ENCODE measurements at regions not wholly inside any gene's neighbourhood (a gene's known extent, or its start where the extent isn't known, plus 50 kb on each side); places are given as distances from the start of the nearest gene placed in this dataset.
"Not testable (repeated sequence)": the region's sequence is repeated elsewhere in the genome, so short reads cannot be mapped to it uniquely, and the experiment has no call there.

- not testable (repeated sequence) for H3K4me3 ChIP-seq (ENCODE audit: low read length); H3K27me3 ChIP-seq (ENCODE audit: control insufficient read depth, insufficient read depth, low read length); H3K4me1 ChIP-seq (ENCODE audit: control insufficient read depth, insufficient read depth, low read length); H3K9me3 ChIP-seq (replicated peaks; ENCODE audit: low read length); H3K9ac ChIP-seq (ENCODE audit: low read depth, low read length); H3K4me2 ChIP-seq (ENCODE audit: low read length); H3K36me3 ChIP-seq (ENCODE audit: insufficient read depth, low read length)
Measured at GRCh38 chr11:98763446-98763845, 257.3 kb upstream of the CNTN5 start.

- Histone ChIP-seq H3K4me2 (ENCODE audit: low read length) (no peak overlapping the region), H3K4me1 (ENCODE audit: control insufficient read depth, insufficient read depth, low read length) (no peaks in the 10 kb centered on the region), H3K4me3 (ENCODE audit: low read length) (no peak overlapping the region), H3K9me3 (replicated peaks; ENCODE audit: low read length) (no peaks in the 10 kb centered on the region), H3K9ac (ENCODE audit: low read depth, low read length) (no peak overlapping the region), H3K27me3 (ENCODE audit: control insufficient read depth, insufficient read depth, low read length) (no peaks in the 10 kb centered on the region), H3K36me3 (ENCODE audit: insufficient read depth, low read length) (no peaks in the 10 kb centered on the region)
Measured at GRCh38 chr11:98766903-98767302, 253.8 kb upstream of the CNTN5 start.

- H3K4me3 ChIP-seq (ENCODE audit: low read length); H3K4me2 ChIP-seq (ENCODE audit: low read length); H3K9ac ChIP-seq (ENCODE audit: low read depth, low read length); H3K4me1 ChIP-seq (ENCODE audit: control insufficient read depth, insufficient read depth, low read length); H3K9me3 ChIP-seq (replicated peaks; ENCODE audit: low read length); H3K27me3 ChIP-seq (ENCODE audit: control insufficient read depth, insufficient read depth, low read length); H3K36me3 ChIP-seq (ENCODE audit: insufficient read depth, low read length): not testable (repeated sequence)
Measured at GRCh38 chr11:98770046-98770445, 250.7 kb upstream of the CNTN5 start.

DNA sequence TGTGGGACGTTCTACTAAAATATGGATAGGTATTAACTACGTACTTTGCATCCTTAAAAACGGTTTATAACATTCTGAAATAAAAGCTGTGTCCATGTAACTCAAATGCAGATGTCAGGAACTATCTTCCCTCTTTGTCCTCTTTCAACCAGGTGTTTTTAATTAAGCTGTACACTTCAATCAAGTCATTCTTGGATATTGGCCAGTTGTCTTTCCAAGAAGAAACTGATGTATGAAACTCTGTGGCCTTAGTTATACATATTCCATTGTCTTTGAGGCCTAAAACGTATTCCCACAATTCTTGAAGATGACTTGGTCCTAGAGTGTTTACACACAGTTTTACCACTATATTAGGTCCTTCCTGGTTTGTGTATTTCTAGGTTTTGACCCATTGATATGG is 249.0 kb upstream of the CNTN5 start:
- Histone ChIP-seq H3K27me3 (ENCODE audit: control insufficient read depth, insufficient read depth, low read length) (no peaks in the 10 kb centered on the region), H3K36me3 (ENCODE audit: insufficient read depth, low read length) (no peaks in the 10 kb centered on the region), H3K4me3 (ENCODE audit: low read length) (no peak overlapping the region), H3K4me2 (ENCODE audit: low read length) (no peak overlapping the region), H3K4me1 (ENCODE audit: control insufficient read depth, insufficient read depth, low read length) (no peaks in the 10 kb centered on the region), H3K9me3 (replicated peaks; ENCODE audit: low read length) (no peaks in the 10 kb centered on the region), H3K9ac (ENCODE audit: low read depth, low read length) (no peak overlapping the region)

DNA sequence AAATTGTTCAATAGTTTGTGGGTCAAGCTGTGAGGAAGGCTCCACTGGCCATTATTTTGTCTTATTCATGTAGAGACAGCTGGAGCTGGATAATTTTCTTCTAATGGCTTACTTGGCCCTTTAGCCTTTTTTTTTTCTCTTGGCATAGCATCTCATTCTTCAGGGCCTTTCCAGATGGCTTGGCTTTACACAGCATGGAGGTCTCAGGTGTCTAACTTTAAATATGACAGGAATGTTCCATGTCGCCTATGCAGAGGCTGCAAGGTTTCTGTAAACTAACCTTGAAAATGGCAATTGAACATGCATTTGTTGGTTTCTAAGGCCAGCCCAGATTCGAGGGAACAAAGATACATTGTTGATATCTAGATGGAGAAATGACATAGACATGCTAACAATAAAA is 247.9 kb upstream of the CNTN5 start:
- Histone ChIP-seq H3K9me3 (replicated peaks; ENCODE audit: low read length) (no peaks in the 10 kb centered on the region), H3K27me3 (ENCODE audit: control insufficient read depth, insufficient read depth, low read length) (no peaks in the 10 kb centered on the region), H3K36me3 (ENCODE audit: insufficient read depth, low read length) (no peaks in the 10 kb centered on the region), H3K4me3 (ENCODE audit: low read length) (no peak overlapping the region), H3K9ac (ENCODE audit: low read depth, low read length) (no peak overlapping the region), H3K4me1 (ENCODE audit: control insufficient read depth, insufficient read depth, low read length) (no peaks in the 10 kb centered on the region), H3K4me2 (ENCODE audit: low read length) (no peak overlapping the region)

DNA sequence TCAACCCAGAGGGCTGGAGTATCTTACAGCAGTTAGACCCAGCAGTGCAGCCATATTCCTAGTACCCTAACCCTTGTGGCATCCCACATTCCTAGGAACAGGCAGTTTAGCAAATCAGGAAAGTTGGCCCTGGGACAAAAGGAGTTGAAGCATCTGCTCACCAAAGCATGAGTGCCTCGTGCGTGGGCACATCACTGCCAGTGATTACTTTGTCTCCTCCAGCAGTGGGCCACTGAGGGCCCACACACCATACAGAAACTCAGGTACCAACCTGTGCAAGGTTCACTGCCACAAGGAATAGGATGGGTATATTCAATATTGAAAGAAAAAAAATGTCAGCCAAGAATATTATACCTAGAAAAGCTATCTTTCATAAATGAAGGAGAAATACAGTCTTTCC is 227.5 kb upstream of the CNTN5 start:
- Histone ChIP-seq H3K9ac (ENCODE audit: low read depth, low read length) (no peak overlapping the region), H3K4me2 (ENCODE audit: low read length) (no peak overlapping the region), H3K27me3 (ENCODE audit: control insufficient read depth, insufficient read depth, low read length) (no peaks in the 10 kb centered on the region), H3K4me1 (ENCODE audit: control insufficient read depth, insufficient read depth, low read length) (no peaks in the 10 kb centered on the region), H3K4me3 (ENCODE audit: low read length) (no peak overlapping the region), H3K36me3 (ENCODE audit: insufficient read depth, low read length) (no peaks in the 10 kb centered on the region), H3K9me3 (replicated peaks; ENCODE audit: low read length) (peaks cover 3% of the 10 kb centered on the region)

GRCh38 chr11:98798333-98798732 is 222.4 kb upstream of the CNTN5 start:
- Histone ChIP-seq H3K4me3 (ENCODE audit: low read length) (no peak overlapping the region), H3K36me3 (ENCODE audit: insufficient read depth, low read length) (no peaks in the 10 kb centered on the region), H3K4me1 (ENCODE audit: control insufficient read depth, insufficient read depth, low read length) (no peaks in the 10 kb centered on the region), H3K4me2 (ENCODE audit: low read length) (no peak overlapping the region), H3K9me3 (replicated peaks; ENCODE audit: low read length) (no peaks in the 10 kb centered on the region), H3K27me3 (ENCODE audit: control insufficient read depth, insufficient read depth, low read length) (no peaks in the 10 kb centered on the region), H3K9ac (ENCODE audit: low read depth, low read length) (no peak overlapping the region)

GRCh38 chr11:98800696-98801095 is 220.1 kb upstream of the CNTN5 start:
- Histone ChIP-seq H3K9me3 (replicated peaks; ENCODE audit: low read length) (no peaks in the 10 kb centered on the region), H3K27me3 (ENCODE audit: control insufficient read depth, insufficient read depth, low read length) (no peaks in the 10 kb centered on the region)

DNA sequence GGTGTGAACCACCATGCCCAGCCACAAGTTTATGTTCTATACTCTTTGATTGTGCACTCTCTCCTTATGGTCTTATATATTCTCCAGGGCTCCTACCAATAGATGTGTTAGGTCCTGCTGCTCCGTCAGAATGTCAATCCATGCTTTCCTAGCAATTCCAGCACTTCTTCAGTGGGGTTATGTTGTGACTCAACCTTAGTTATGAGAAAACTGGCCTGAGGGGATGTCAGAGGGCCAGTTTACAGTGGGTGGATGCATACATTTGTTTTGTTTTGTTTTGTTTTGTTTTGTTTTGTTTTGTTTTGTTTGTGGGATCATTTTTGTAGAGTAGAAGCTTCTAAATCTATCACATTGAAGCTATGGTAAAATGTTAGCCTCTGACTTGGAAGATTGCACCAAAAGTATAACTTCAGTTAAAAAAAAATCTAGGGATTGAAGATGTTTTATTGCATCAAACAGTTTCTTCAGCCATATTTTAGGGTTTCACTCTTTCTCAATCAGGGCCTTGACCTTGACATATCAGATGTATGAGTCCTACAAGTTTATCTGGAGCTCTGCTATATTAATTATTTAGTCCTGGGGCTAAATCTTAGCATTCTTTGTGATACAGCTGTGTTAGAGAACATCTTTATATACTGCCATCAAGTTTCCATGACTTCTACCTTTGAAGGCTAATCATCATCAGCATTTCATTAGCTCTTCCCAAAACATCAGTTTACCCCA is 191.6 kb upstream of the CNTN5 start:
- Histone ChIP-seq H3K9ac (ENCODE audit: low read depth, low read length) (no peak overlapping the region), H3K4me2 (ENCODE audit: low read length) (no peak overlapping the region), H3K4me1 (ENCODE audit: control insufficient read depth, insufficient read depth, low read length) (no peaks in the 10 kb centered on the region), H3K36me3 (ENCODE audit: insufficient read depth, low read length) (no peaks in the 10 kb centered on the region), H3K9me3 (replicated peaks; ENCODE audit: low read length) (no peaks in the 10 kb centered on the region), H3K27me3 (ENCODE audit: control insufficient read depth, insufficient read depth, low read length) (no peaks in the 10 kb centered on the region), H3K4me3 (ENCODE audit: low read length) (no peak overlapping the region)

More at GRCh38 chr11:98800696-98801095, 220.1 kb upstream of the CNTN5 start:
- H3K36me3 ChIP-seq (ENCODE audit: insufficient read depth, low read length): no peaks in the 10 kb centered on the region
- H3K4me2 ChIP-seq (ENCODE audit: low read length): no peak overlapping the region
- no peak overlapping the region for H3K4me3 ChIP-seq (ENCODE audit: low read length)
- H3K4me1 ChIP-seq (ENCODE audit: control insufficient read depth, insufficient read depth, low read length): no peaks in the 10 kb centered on the region
- no peak overlapping the region for H3K9ac ChIP-seq (ENCODE audit: low read depth, low read length)

DNA sequence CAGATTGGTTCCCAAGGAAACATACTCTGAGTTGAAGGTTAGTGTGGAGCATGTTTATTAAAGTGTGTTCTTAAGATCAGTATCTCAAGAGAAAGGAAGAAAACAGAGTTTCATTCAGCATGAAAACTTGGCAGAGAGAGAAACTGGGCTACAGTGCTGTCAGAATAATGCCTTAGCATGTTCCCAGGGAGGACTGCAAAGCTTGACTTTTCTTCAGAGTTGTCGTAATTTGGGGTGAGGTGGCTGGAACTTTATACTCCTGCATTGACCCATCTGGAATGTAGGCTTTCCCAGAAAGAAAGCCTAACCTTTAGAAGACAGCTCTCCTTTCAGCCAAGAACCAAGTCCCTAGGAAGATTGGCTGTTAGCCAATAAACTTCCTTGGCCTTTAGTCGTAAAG is 190.8 kb upstream of the CNTN5 start:
- no peak overlapping the region for H3K4me2 ChIP-seq (ENCODE audit: low read length)
- H3K36me3 ChIP-seq (ENCODE audit: insufficient read depth, low read length): no peaks in the 10 kb centered on the region
- H3K27me3 ChIP-seq (ENCODE audit: control insufficient read depth, insufficient read depth, low read length): no peaks in the 10 kb centered on the region
- H3K4me1 ChIP-seq (ENCODE audit: control insufficient read depth, insufficient read depth, low read length): no peaks in the 10 kb centered on the region
- no peak overlapping the region for H3K4me3 ChIP-seq (ENCODE audit: low read length)
- H3K9me3 ChIP-seq (replicated peaks; ENCODE audit: low read length): no peaks in the 10 kb centered on the region
- no peak overlapping the region for H3K9ac ChIP-seq (ENCODE audit: low read depth, low read length)

GRCh38 chr11:98834776-98835175 is 186.0 kb upstream of the CNTN5 start:
- Histone ChIP-seq H3K4me3 (ENCODE audit: low read length) (no peak overlapping the region), H3K4me2 (ENCODE audit: low read length) (no peak overlapping the region), H3K4me1 (ENCODE audit: control insufficient read depth, insufficient read depth, low read length) (no peaks in the 10 kb centered on the region), H3K27me3 (ENCODE audit: control insufficient read depth, insufficient read depth, low read length) (no peaks in the 10 kb centered on the region), H3K9ac (ENCODE audit: low read depth, low read length) (no peak overlapping the region), H3K9me3 (replicated peaks; ENCODE audit: low read length) (no peaks in the 10 kb centered on the region), H3K36me3 (ENCODE audit: insufficient read depth, low read length) (no peaks in the 10 kb centered on the region)

DNA sequence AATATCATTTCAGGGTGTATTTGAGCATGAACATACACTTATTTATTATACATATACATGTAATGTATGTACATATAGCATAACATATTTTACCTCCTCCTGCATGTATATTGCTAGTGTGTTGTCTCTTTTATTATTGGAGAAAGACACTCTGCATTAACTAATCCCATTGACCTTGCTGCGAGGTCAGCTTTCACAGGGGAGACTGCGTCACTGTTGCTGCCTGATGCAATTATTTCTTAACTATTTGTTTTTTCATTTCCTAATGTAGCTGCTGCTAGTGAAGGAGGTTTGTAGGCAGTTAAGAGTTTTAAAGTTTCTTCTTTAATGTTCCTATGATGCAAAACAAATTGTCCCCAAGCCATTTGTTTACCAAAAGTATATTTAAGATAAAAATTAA is 185.4 kb upstream of the CNTN5 start:
- H3K4me2 ChIP-seq (ENCODE audit: low read length): no peak overlapping the region
- no peaks in the 10 kb centered on the region for H3K9me3 ChIP-seq (replicated peaks; ENCODE audit: low read length)
- H3K9ac ChIP-seq (ENCODE audit: low read depth, low read length): no peak overlapping the region
- H3K4me3 ChIP-seq (ENCODE audit: low read length): no peak overlapping the region
- no peaks in the 10 kb centered on the region for H3K36me3 ChIP-seq (ENCODE audit: insufficient read depth, low read length)
- H3K27me3 ChIP-seq (ENCODE audit: control insufficient read depth, insufficient read depth, low read length): no peaks in the 10 kb centered on the region
- no peaks in the 10 kb centered on the region for H3K4me1 ChIP-seq (ENCODE audit: control insufficient read depth, insufficient read depth, low read length)

Measured in skeletal muscle satellite cell (primary cell).